ENCODE measurements at regions not wholly inside any gene's neighbourhood (a gene's known extent, or its start where the extent isn't known, plus 50 kb on each side); places are given as distances from the start of the nearest gene placed in this dataset.

GRCh38 chr11:70925238-70925637 lies 327.1 kb downstream of the SHANK2 start:
- CTCF ChIA-PET: interaction anchor here (1.6 kb wide), 1 partner anchor 9 kb away, joined by 3 read pairs; no protein-coding TSS in a partner anchor
- Histone ChIP-seq H3K27ac (ENCODE audit: low read depth in 2 of 2, low read length in 1 of 2) (no peak overlapping the region), H3K4me3 (ENCODE audit: low read depth in 2 of 2, low read length in 1 of 2) (no peak overlapping the region), H4K20me1 (ENCODE audit: insufficient read depth) (no peaks in the 10 kb centered on the region), H3K9me3 (no peaks in the 10 kb centered on the region), H3K9me2 (no peaks in the 10 kb centered on the region), H3K27me3 (ENCODE audit: insufficient read depth) (no peaks in the 10 kb centered on the region), H3F3A (replicated peaks; ENCODE audit: insufficient read depth) (no peaks in the 10 kb centered on the region), H2AFZ (ENCODE audit: low read depth) (no peak overlapping the region), H3K36me3 (replicated peaks in 1 of 2; ENCODE audit: control insufficient read depth in 1 of 2, insufficient read depth in 2 of 2, low read length in 1 of 2) (no peaks in the 10 kb centered on the region), H3K79me2 (ENCODE audit: insufficient read depth) (no peaks in the 10 kb centered on the region), H3K4me2 (no peak overlapping the region), H3K4me1 (ENCODE audit: control insufficient read depth in 1 of 2, insufficient read depth in 2 of 2, low read depth in 1 of 2, low read length in 1 of 2) (no peaks in the 10 kb centered on the region), H3K9ac (no peak overlapping the region)
- DNase-seq: no peak
- POLR2A ChIA-PET: no interaction called here
- WGBS (ENCODE audit: low lambda C conversion rate): 35% methylated on average over 3 of the region's 3 CpGs
- TF ChIP-seq NFIC (IDR thresholded peaks at IDR 0.05; ENCODE audit: borderline replicate concordance): no peak
- TF ChIP-seq RAD21 (IDR thresholded peaks at IDR 0.05; ENCODE audit: low read length): no peak
- no peak for TF ChIP-seq IRF3 (IDR thresholded peaks at IDR 0.05; ENCODE audit: low read depth, low read length)
- no peak for TF ChIP-seq POLR2AphosphoS5 (IDR thresholded peaks at IDR 0.05; ENCODE audit: low read depth, low read length)
- no peak for TF ChIP-seq SMC3 (IDR thresholded peaks at IDR 0.05; ENCODE audit: low read depth, low read length)
- no peak for TF ChIP-seq TAF1 (IDR thresholded peaks at IDR 0.05; ENCODE audit: borderline replicate concordance, low read depth, low read length)
- no peak for TF ChIP-seq EZH2phosphoT487 (IDR thresholded peaks at IDR 0.05; ENCODE audit: borderline replicate concordance, low read depth)
- TF ChIP-seq RFX5 (IDR thresholded peaks at IDR 0.05; ENCODE audit: low read length): no peak
- no peak for TF ChIP-seq NRF1 (IDR thresholded peaks at IDR 0.05; ENCODE audit: low read depth, low read length)
- TF ChIP-seq MXI1 (IDR thresholded peaks at IDR 0.05; ENCODE audit: low read depth, low read length): no peak
- TF ChIP-seq RXRA (IDR thresholded peaks at IDR 0.05; ENCODE audit: borderline replicate concordance, low read depth): no peak
- no peak for TF ChIP-seq CHD2 (IDR thresholded peaks at IDR 0.05; ENCODE audit: low read length, partially characterized antibody)
- no peak for TF ChIP-seq PBX3 (IDR thresholded peaks at IDR 0.05)
- no peak for TF ChIP-seq ZBTB33 (IDR thresholded peaks at IDR 0.05; ENCODE audit: borderline replicate concordance, low read depth)
- no peak for TF ChIP-seq FOXM1 (IDR thresholded peaks at IDR 0.05; ENCODE audit: low read depth)
- no peak for TF ChIP-seq ELF1 (IDR thresholded peaks at IDR 0.05)
- TF ChIP-seq REST (IDR thresholded peaks at IDR 0.05; ENCODE audit: low read depth, low read length): no peak
- no peak for TF ChIP-seq EP300 (IDR thresholded peaks at IDR 0.05; ENCODE audit: borderline replicate concordance in 1 of 2, low read depth in 1 of 2, low read length in 1 of 2)
- TF ChIP-seq TEAD4 (IDR thresholded peaks at IDR 0.05; ENCODE audit: borderline replicate concordance, insufficient read depth): no peak

Measured in SK-N-SH (cell line).